HCT116 (cell line): ENCODE measurements at regions not wholly inside any gene's neighbourhood (a gene's known extent, or its start where the extent isn't known, plus 50 kb on each side); places are given as distances from the start of the nearest gene placed in this dataset.

ENCODE experiments used
- CEBPB ChIP-seq: IDR thresholded peaks from 2 replicates; pipeline ENCODE4 v1.6.1; 2012; ENCODE audit warnings: low read depth
- CTCF ChIP-seq, 3 experiments: fragments of 200-600 bp in 1 of 3; sonication (generic) in 1 of 3; IDR thresholded peaks in 2 of 3; conservative IDR thresholded peaks in 1 of 3; 2 replicates each; pipeline ENCODE4 v1.5.1; 2012 to 2017; ENCODE audit warnings: low read depth in 2 of 3, low read length in 2 of 3, antibody characterized with exemption in 1 of 3, borderline replicate concordance in 1 of 3, control low read depth in 1 of 3, mild to moderate bottlenecking in 1 of 3, mixed read lengths in 1 of 3, mixed run types in 1 of 3, moderate library complexity in 1 of 3; ENCODE audit not compliant: insufficient read depth in 1 of 3
- EGR1 ChIP-seq: IDR thresholded peaks from 2 replicates; pipeline ENCODE4 v1.6.1; 2012; ENCODE audit warnings: low read depth
- EZH2phosphoT487 ChIP-seq: fragments of 200-600 bp; IDR thresholded peaks from 2 replicates; pipeline ENCODE4 v1.6.1; 2018; ENCODE audit warnings: antibody characterized with exemption, borderline replicate concordance
- FOSL1 ChIP-seq: IDR thresholded peaks from 2 replicates; pipeline ENCODE4 v1.6.1; 2012; ENCODE audit warnings: low read depth
- POLR2A ChIP-seq: IDR thresholded peaks from 2 replicates; pipeline ENCODE4 v1.7.0; 2011; ENCODE audit warnings: borderline replicate concordance; ENCODE audit not compliant: insufficient read depth, insufficient read length; ENCODE audit errors: extremely low read depth
- POLR2AphosphoS5 ChIP-seq: IDR thresholded peaks from 2 replicates; pipeline ENCODE4 v1.6.1; 2011; ENCODE audit warnings: mild to moderate bottlenecking, low read depth, low read length, moderate library complexity
- RAD21 ChIP-seq: IDR thresholded peaks from 2 replicates; pipeline ENCODE4 v1.6.1; 2012; ENCODE audit warnings: low read depth, mild to moderate bottlenecking
- SIN3A ChIP-seq: IDR thresholded peaks from 2 replicates; pipeline ENCODE4 v1.6.1; 2012; ENCODE audit warnings: low read depth
- SRF ChIP-seq: IDR thresholded peaks from 2 replicates; pipeline ENCODE4 v1.6.1; 2012; ENCODE audit warnings: low read depth
- ZFX ChIP-seq: fragments of 450-650 bp; IDR thresholded peaks from 2 replicates; pipeline ENCODE4 v1.6.1; 2017
- ZNF274 ChIP-seq: fragments of 200-500 bp; sonication (Bioruptor generic); IDR thresholded peaks from 2 replicates; pipeline ENCODE4 v1.6.1; 2014; ENCODE audit warnings: mild to moderate bottlenecking, low read depth, low read length, inconsistent platforms

GRCh38 chr3:67831262-67831661, 176.8 kb upstream of the SUCLG2 start:
- TF ChIP-seq POLR2A, result no peak
- no peak for TF ChIP-seq CTCF (IDR thresholded peaks at IDR 0.05 in 2 of 3, conservative IDR thresholded peaks at IDR 0.05 in 1 of 3; ENCODE audit: borderline replicate concordance in 1 of 3, insufficient read depth in 1 of 3, low read depth in 2 of 3, low read length in 2 of 3)
- TF ChIP-seq SRF, result no peak
- no peak for TF ChIP-seq ZNF274
- no peak for TF ChIP-seq EZH2phosphoT487
- no peak for TF ChIP-seq RAD21
- TF ChIP-seq EGR1, result no peak
- no peak for TF ChIP-seq POLR2AphosphoS5
- TF ChIP-seq FOSL1, result no peak
- no peak for TF ChIP-seq CEBPB
- no peak for TF ChIP-seq SIN3A
- no peak for TF ChIP-seq ZFX
